HEK293T (cell line): ENCODE measurements at regions not wholly inside any gene's neighbourhood (a gene's known extent, or its start where the extent isn't known, plus 50 kb on each side); places are given as distances from the start of the nearest gene placed in this dataset.

Source experiments
- ARNT ChIP-seq: fragments of 450-650 bp; IDR thresholded peaks from 2 replicates; pipeline ENCODE4 v1.6.1; 2017; ENCODE audit warnings: mild to moderate bottlenecking
- BHLHE40 ChIP-seq: fragments of 450-650 bp; IDR thresholded peaks from 2 replicates; pipeline ENCODE4 v1.6.1; 2016; ENCODE audit warnings: mild to moderate bottlenecking, moderate library complexity, borderline replicate concordance
- FOXM1 ChIP-seq: fragments of 450-650 bp; IDR thresholded peaks from 2 replicates; pipeline ENCODE4 v1.6.1; 2017; ENCODE audit warnings: mild to moderate bottlenecking, borderline replicate concordance
- SP1 ChIP-seq: fragments of 450-650 bp; IDR thresholded peaks from 2 replicates; pipeline ENCODE4 v1.6.1; 2017
- SUZ12 ChIP-seq: fragments of 450-650 bp; IDR thresholded peaks from 2 replicates; pipeline ENCODE4 v1.6.1; 2016; ENCODE audit warnings: mild to moderate bottlenecking
- ZNF384 ChIP-seq: fragments of 450-650 bp; IDR thresholded peaks from 2 replicates; pipeline ENCODE4 v1.6.1; 2016

DNA sequence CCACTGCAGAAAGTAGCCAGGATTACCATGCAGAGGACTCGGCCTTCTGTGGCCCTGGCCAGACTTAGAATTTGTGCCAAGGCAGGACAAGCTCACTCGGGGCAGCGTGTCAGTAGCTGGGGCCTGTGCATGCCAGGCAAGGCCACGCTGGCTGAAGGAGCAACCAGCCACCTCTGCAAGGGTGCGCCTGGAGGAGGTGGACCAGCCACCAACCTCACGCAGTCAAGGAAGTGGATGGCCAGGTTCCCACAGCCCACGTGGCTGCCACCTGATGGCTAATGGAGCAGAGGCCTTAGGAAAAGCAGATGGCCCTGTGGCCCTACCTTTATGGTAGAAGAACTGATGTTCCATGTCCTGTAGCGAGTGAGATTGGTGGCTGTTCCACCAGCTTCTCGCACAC, 107.9 kb downstream of the CCDC74A start:
- TF ChIP-seq ARNT: no peak
- TF ChIP-seq SUZ12: no peak
- TF ChIP-seq SP1: no peak
- TF ChIP-seq ZNF384: no peak
- no peak for TF ChIP-seq BHLHE40
- no peak for TF ChIP-seq FOXM1
